ENCODE measurements at regions not wholly inside any gene's neighbourhood (a gene's known extent, or its start where the extent isn't known, plus 50 kb on each side); places are given as distances from the start of the nearest gene placed in this dataset.

- TF ChIP-seq CBFB (CRISPR knock-in tag; IDR thresholded peaks at IDR 0.05) (no peak), CC2D1A (CRISPR knock-in tag; IDR thresholded peaks at IDR 0.05) (no peak), BCLAF1 (IDR thresholded peaks at IDR 0.05) (no peak), ARNTL (CRISPR knock-in tag; IDR thresholded peaks at IDR 0.05) (no peak)
Observed at GRCh38 chr6:44004625-44005506, 122.4 kb downstream of the MRPL14 start.
